GM18951 (cell line): ENCODE measurements at regions not wholly inside any gene's neighbourhood (a gene's known extent, or its start where the extent isn't known, plus 50 kb on each side); places are given as distances from the start of the nearest gene placed in this dataset.

ENCODE experiments used
- POLR2A ChIP-seq: IDR thresholded peaks from 4 replicates; pipeline ENCODE4 v1.6.1; 2011; ENCODE audit warnings: mild to moderate bottlenecking; ENCODE audit not compliant: insufficient read length, insufficient read depth; ENCODE audit errors: extremely low read depth
- in situ Hi-C: fragments of 300-500 bp; cut with MboI; formaldehyde crosslinking; loops from one replicate; pipeline ENCODE4 v1.12.0; 2022; ENCODE audit warnings: low sequenced_read_pairs, mixed read lengths, inconsistent platforms; ENCODE audit not compliant: unreplicated experiment

DNA sequence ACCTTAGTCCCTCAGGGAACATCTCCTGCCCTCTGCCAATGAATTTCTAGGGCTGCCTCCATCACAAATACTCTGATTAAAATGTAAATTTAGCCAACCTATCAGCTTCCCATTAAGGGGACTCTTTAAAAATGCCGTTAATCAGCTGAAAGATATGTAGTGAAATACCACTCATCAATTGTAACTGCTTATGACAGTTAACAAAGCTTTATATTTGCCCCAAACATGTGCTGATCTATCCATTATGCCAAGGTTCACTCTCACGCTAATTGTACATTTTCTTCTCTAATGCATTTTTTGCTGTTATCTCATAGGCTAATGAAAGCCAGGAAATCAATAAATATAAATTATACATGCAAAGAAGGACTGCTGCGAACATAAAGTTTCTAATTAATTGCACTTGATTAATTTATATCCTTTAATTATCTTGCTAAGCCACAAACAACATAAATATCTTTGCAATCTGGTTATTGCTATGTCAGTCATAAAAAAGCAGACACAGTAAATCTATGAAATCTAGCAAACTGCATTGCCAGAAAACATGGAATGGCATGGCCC, 601.4 kb upstream of the SALL1 start:
- no peak for TF ChIP-seq POLR2A
- in situ Hi-C loops = loop anchor here (25.0 kb wide), 1 partner anchor 915 kb away; no protein-coding TSS in a partner anchor

DNA sequence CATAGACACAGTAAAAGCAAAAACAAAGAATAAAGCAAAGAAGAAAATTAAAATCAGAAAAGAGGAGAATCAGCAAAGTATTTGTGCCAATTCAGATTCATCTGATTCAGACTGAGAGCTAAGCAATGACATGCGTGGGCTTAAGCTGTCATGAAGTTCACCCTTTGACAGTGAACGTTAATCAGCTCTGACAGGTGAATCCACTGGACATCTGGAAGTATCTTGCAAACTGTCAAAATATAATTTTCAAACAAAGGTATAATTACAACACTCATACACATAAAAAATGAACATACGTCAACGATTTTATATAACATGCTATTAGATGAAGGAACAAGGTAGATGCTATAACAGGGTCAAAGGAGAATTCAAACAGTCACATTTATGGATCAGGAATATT, 596.3 kb upstream of the SALL1 start:
- in situ Hi-C loops = no loop called here
- no peak for TF ChIP-seq POLR2A

DNA sequence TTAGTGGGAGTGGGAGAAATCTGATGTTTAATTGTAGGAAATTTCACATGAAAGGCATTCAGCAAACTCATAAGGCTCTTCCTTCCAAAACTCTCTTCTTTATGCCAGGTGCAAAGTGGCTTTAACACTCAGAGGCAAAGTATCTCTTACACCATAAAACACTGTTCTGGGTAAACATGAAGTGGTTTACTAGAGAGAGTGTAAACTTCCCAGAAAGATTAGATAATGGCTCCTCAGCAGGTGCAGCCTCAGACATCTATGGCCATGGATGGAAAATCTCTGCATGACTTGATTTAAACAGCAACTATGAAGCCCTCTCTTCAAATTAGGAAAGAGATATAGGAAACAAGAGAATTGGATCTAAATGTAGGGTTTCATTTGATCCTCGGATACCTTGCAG, 583.1 kb upstream of the SALL1 start:
- in situ Hi-C loops = no loop called here

DNA sequence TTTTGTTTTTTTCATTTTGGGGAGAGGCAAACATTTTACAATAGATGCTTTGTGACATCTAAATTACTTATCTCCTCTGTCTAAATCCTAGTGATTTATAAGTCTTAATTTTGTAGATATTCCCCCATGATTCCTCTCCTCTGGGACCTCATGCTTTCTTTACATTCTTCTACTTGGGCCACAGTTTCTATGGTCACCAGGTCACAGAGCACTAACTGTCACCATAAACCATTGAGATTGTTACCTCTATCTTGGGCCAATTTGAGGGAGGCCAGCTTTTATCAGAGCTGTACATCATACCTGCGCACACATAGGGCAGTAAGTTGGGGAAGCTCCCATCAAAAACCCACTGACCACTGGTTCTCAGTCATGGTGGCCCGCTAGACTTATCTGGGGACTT, 582.1 kb upstream of the SALL1 start:
- in situ Hi-C loops = no loop called here
- TF ChIP-seq POLR2A = no peak

More for the DNA sequence above, 583.1 kb upstream of the SALL1 start:
- TF ChIP-seq POLR2A = no peak

DNA sequence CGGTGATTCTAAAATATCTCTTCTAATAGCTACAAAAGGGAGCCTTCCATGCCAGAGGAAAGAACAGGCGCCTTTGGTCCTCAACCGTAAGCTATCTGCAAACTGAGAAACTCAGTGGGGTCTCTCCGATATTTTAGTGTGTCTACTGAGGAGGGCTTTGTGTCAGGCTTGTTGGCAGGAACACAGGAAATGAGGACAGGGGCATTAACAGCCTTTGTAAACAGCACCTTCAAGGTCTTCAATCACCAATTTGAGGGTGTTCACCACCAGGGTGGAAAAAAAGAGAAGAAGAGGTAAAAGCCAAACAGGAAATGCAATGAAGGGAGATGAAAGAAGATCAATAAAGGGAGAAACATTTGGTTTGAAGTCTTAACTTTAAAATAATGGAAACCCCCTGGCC, 580.1 kb upstream of the SALL1 start:
- in situ Hi-C loops = no loop called here

DNA sequence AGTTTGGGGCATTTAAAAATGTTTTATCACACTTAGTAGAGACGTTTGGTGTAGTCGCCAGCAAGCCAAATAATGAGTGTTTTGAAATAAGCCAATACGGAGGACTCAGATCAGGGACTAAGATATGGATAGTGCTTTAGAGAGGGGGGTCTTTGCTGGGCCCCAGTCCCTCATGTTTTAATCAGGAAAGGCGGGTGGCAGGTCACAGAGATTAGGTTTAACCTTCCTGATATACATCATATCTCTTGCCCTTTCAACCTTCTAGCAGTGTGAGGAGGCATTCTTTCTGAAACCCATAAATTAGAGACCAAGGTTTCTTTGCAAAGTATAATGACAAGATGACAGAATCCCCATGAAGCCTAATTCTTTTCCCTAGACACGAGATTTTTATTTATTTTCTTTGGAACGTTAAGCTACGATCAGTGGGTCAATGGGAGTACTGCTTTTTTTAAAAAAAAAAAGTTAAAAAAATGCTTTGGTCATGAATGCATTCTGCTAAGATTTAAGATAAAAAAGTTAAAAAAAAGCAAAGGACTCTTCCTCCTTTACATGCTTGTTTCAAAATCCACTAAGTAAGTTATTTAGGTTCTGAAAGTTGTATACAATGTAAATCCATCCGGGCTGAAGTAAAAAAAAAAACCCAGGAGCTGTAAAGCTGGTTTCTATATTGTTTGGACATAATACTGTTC, 572.1 kb upstream of the SALL1 start:
- TF ChIP-seq POLR2A = no peak
- in situ Hi-C loops = no loop called here

More for the DNA sequence above, 580.1 kb upstream of the SALL1 start:
- TF ChIP-seq POLR2A = no peak

DNA sequence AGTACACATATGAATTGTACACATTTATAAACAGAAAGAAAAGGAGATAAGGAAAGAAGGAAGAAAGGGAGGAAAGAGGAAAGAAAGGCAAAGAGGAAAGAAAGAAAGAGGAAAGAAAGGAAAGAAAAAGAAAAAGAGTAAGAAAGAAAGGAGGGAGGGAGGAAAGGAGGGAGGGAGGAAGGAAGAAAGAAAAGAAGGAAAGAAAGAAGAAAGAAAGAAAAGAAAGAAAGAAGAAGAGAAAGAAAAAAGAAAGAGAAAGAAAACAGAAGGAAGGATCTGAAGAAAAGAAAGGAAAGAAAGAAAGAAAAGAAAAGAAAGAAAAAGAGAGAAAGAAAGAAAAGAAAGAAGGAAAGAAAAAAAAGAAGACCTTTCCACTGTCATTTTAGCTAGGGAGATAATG, 571.4 kb upstream of the SALL1 start:
- TF ChIP-seq POLR2A = no peak
- in situ Hi-C loops = no loop called here

DNA sequence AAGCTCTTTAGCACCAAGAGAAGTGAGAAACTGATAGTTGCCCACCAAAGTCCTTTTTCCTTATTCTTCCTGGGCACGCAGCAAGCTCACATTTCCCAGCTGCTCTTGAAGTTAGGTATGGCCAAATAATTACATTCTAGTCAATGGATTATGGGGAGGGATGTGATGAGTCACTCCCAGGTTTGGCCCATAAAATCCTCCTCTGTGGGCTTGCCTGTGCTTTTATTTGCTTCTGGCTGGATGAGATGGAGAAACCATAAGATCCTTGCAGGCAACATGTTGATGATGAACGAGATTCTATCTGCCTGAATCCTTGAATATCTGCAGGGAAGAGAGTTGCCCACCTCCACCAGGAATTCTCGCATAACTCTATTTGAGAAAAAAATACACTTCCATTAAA, 568.3 kb upstream of the SALL1 start:
- in situ Hi-C loops = no loop called here
- TF ChIP-seq POLR2A = no peak

DNA sequence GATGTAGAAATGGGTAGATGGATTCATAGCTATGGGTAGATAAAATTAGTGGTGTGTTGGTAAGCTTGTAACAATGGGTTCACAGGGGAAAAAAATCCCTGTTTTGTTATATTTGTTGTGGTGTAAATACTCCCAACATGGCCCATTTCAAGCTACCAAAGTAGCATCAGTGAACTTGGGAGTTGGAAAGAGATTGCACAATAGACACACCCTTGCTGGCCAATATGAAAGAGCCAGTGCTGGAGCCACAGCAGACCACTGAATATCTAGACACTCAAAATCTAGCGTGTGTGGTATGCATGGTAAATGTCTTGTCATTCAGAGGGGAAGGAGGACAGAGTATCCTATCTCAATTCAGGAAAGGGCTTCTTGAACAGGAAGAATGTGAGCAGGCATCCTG, 565.1 kb upstream of the SALL1 start:
- in situ Hi-C loops = no loop called here
- no peak for TF ChIP-seq POLR2A

DNA sequence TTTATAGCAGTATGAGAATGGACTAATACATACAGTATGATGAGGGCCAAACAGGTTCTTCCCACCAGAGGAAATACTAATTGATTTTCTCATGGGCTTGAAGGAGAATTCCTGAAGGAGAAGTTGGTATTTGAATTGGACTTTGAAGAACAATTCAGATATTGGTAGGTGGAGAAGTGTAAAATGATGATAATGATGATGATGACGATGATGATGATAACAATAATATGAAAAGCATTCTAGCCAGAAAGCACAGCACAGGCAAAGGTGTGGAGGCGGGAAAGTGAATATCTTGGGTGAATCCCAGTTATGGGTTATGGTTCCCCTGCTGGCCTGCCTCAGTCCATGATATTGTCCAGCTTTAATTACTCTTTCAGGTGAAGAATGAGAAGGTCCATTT, 562.4 kb upstream of the SALL1 start:
- no peak for TF ChIP-seq POLR2A
- in situ Hi-C loops = no loop called here

DNA sequence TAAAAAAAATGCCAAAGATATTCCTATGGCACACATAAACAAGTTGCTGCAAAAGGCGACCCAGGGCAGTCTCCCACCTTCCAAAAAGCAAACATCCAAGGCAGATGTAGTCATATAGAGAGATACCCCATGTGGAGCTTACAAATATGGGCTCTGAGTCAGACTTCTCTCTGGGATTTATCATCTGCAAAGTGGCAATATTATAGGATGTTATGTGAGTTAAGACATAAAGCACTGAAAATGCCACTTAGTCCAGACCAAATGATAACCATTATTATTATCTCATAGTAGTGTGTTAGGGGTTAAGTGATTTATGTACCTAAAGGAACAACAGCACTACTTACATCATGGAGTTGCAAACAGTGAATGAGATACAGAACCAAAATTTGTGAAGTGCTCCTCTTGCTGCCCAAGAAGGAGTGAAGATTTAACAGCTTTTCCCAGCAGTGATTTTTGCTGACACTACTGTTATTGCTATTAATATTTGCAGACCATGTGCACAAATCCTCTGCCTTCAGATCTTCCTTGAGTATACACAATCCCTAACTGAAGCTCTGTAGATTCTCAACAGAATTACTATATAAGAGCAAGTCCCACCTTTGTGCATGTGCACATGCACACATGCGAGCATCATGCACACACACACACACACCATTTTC, 560.0 kb upstream of the SALL1 start:
- no peak for TF ChIP-seq POLR2A
- in situ Hi-C loops = no loop called here

DNA sequence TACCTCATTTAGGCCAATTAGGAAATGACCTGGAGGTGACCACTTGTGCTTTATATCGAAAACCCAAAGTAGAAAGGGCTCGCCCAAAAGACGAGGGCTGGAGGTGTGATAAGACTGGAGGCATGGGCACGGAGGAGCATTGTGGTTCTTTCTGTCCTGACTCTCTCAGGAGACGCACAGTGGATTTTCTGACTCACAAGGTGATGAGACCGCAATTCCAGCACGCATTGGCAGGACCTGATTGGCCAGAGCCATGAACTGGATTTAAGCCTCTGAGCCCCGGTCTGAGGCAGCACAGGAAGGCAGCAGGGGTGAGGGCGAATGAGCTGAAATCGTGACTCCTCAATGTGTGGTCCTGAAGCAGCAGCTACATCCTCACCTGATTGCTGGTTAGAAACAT, 559.1 kb upstream of the SALL1 start:
- TF ChIP-seq POLR2A = no peak
- in situ Hi-C loops = no loop called here

DNA sequence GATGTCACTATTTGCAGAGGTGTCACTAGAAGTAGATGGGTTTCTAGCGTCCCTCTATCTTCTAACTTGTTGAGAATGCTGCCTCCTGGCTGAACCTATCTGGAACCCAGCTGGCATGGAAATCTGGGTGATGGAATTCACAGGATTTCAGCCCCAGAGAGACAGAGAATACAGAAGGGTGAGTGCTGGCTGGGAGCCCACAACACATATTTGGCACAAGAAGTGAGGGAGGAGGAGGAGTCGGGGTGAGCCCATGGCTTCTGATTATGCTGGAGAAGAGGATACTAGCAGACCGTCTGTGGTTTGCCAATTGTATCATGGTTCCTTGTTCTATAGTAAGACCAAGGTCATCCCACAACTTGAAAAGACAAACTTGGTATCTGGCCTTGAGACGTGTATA, 557.8 kb upstream of the SALL1 start:
- in situ Hi-C loops = no loop called here
- TF ChIP-seq POLR2A = no peak

DNA sequence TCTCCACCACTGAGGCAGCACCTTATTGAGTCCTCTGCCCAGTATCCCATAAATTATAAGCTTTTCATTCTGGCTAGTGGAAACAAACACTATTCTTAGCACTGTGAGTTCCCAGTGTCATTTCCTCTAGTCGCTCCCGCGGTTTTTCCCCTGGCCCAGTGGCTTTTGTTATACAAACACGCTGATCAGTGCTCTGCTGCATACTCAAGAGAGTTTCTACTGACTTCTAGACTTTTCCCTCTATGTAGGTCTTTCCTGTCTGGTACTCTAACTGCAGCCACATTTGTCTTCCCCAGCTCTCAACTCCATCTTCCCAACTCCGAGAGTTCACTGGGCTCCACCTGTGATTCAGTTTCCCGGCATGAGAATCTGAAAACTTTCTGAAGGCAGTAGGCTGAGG, 556.6 kb upstream of the SALL1 start:
- in situ Hi-C loops = no loop called here

More for the DNA sequence above, 556.6 kb upstream of the SALL1 start:
- no peak for TF ChIP-seq POLR2A
